Hematopoietic multipotent progenitor cell treated with erythropoietin and hydrocortisone succinate and interleukin-3 and kit ligand, for 8 days (in vitro differentiated cells): ENCODE measurements at regions not wholly inside any gene's neighbourhood (a gene's known extent, or its start where the extent isn't known, plus 50 kb on each side); places are given as distances from the start of the nearest gene placed in this dataset.

ENCODE experiments used
- DNase-seq: peaks from one replicate; pipeline ENCODE4 v3.0.0-alpha.2; 2015

GRCh38 chr15:38648121-38648843 is 83.7 kb upstream of the RASGRP1 start:
- DNase-seq = no peak

GRCh38 chr15:38650384-38650783 is 85.8 kb upstream of the RASGRP1 start:
- no peak for DNase-seq

GRCh38 chr15:38650936-38651327 is 86.3 kb upstream of the RASGRP1 start:
- DNase-seq = no peak

DNA sequence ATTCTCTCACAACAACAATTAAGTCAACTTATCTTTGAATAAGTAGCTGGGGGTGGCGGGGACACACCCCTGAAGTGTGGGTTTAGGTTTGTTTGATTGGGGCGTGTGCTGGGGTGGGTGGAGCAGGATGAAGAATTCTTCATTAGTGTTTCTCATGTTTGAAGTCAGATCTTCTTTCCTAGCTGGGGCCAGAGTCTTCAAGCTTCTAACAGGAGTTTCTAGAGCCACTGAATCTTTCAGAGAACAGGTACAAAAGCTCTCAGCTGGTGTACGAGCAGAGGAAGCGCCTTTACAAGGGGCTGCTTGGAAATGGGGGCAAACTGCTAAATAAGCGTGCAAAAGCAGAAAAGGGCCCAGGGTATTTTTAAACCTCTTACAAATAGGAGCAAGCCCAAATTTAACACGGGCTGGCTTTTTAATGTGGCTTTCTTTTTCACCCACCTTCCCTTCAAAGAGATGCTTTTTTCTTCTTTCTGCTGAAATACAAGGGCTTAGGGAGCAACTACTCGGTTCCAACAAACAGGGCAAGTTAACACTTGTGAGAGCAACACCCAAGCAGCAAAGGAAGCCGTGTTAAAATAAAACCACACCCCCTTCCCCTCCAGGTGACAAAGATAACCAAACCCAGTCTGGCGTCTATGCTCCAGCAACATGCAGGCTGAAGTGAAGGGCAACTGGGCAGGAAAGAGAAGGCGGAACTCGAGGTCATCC is 86.9 kb upstream of the RASGRP1 start:
- DNase-seq = peak; percentile 49

GRCh38 chr15:38652183-38652794 is 87.7 kb upstream of the RASGRP1 start:
- no peak for DNase-seq

- DNase-seq = no peak
These were observed 88.4 kb upstream of the RASGRP1 start for GRCh38 chr15:38652998-38653397.

GRCh38 chr15:38658431-38658830 is 93.8 kb upstream of the RASGRP1 start:
- DNase-seq = no peak

DNA sequence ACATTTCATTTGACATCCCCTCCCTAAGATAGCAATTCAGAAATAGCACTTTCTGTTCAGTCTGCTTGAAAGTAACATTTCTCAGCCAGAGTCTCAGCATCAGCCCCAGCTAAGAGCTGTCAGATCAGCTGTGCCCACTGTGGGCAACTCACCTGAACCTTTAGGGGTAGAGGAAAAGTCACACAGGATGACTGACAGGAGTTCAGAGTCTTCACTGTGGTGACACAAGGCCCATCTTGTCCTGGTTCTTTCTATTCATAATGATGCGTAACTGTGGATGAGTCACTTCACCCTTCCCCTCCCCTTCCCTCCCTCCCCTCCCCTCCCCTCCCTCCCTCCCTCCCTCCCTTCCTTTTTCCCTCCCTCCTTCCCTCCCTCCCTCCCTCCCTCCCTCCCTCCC is 96.1 kb upstream of the RASGRP1 start:
- no peak for DNase-seq

DNA sequence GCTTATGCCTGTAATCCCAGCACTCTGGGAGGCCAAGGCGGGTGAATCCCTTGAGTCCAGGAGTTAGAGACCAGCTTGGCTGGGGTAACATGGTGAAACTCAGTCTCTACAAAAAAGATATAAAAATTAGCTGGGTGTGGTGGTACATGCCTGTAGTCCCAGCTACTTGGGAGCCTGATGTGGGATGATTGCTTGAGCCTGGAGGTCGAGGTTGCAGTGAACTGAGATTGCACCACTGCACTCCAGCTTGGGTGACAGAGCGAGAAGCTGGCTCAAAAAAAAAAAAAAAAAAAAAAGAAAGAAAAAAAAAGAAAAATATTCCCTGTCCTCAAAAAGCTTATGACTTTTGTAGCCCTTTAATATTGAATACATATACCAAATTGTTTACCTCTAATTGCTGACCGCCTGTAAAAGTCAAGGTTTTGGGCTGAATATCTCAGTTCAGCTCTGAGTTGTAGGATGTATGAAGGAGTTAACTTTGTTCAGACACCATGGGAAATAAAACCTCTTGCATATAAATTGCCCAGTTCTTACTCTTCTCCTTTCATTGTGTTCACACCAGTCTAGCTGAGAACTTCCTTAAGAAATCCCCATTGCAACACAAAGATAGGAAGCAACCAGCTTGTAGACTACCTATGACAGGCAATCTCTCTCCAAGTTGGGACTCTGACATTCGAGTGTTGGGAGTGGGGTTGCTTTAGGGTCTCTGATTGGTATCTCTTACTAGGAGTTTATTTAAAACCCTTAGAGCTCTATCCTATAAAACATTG is 97.6 kb upstream of the RASGRP1 start:
- DNase-seq = no peak

GRCh38 chr15:38662805-38663204 is 98.2 kb upstream of the RASGRP1 start:
- DNase-seq = no peak

DNA sequence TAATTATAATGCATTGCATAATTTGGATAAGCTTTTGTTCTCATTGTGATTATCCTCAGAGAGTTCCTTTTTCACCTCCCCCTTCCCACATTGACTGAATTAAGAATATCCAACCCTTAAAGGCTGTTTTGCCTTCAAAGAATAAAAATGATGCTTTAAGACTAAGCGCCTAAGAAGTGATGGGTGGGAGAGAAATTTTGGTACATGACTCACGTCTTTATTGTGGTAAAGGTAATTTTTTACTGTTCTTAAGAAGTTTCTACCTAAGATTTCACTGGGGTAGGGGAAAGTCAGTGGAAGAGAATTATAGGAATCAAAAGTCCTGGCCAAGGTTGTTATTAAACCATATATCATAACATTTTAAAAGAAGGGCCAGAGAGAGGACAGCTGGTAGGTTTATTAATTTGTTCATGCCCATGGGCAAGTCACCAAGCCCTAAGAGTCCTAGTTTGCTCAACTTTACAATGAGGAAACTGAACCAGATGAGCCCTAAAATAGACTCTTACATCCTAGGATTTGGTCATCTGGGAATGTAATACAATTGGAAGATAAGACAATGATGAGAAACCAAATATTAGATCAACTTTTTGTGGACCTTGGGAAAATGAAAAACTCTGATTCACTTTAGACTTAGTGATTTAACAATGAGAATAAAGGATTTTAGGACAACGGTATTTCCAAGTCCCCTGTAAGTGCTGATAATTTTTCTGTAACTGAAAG is 101.1 kb upstream of the RASGRP1 start:
- no peak for DNase-seq

GRCh38 chr15:38666865-38667510 is 102.4 kb upstream of the RASGRP1 start:
- peak; percentile 9 for DNase-seq

DNA sequence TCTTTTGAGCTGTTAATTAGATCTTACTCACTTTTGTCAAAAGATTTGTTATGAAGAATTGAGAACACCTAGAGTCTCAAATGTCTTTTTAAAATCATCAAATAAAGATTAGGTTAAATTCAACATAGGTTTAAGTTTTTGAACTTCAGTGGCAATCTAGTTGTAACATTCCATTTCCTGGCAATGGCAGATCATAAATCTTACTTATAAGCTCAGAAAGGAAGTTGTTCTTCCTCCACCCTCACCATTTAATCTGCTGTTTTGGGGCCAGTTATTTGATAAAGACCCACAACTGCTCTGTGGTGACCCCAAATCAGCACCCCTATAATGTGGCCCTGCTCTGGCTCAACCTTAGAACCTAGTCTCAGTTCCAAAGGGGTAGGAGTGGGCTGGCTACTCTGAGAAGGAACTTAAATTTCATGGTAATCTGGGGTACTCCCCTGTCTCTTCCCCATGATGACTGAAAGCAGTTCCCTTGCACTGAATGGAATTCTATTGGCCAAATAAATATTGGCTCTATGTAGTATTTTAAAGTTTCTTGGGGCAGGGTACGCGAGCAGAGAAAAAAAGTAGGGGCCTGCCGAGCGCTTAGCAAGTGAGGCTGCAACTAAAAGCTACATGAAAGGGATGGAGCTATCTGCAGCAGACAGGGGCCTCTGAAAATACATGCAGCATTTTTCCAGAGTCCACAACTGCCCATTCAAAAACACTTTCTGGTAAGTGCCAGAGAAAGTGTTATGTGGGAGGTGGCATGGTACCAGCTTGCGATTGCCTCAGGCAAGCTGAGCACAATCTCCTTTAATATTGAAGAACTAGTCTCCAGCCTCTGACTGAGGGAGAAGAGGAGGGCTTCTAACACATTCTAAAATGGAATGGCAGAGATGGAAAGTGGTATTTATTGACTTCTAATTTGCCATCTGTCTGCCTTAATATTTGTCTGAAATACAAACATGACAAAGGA is 103.6 kb upstream of the RASGRP1 start:
- no peak for DNase-seq

GRCh38 chr15:38668898-38669391 is 104.3 kb upstream of the RASGRP1 start:
- no peak for DNase-seq

GRCh38 chr15:38670128-38671005 is 105.8 kb upstream of the RASGRP1 start:
- no peak for DNase-seq

- no peak for DNase-seq
These were observed 106.4 kb upstream of the RASGRP1 start for GRCh38 chr15:38671006-38671387.

DNA sequence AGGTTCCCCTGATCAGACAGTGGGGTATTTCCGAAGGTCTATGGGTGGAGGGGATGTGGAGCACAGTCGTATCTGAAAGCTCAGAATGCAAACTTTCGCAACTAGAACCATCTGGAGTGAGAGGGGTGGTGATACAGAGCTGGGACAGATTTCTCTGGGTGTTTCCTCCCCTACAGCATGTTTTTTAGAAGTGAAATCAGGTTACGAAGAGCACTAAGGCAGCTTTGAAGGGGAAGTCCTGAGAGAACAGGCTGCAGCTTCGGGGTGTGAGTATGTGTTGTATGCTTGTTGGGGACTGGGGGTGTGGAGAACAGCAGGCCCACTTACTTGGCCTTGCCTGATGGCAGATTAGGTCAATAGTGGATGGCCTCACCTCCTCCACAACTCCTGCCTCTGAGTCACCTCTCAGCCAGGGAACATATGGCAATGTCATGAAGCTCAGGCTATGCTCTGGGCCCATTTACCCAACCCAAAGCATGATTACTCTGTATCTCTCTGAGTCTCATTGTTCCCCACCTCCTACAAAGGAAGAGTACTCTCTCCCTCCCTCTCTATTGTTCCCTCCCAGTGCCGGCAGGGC is 107.2 kb upstream of the RASGRP1 start:
- DNase-seq = no peak

DNA sequence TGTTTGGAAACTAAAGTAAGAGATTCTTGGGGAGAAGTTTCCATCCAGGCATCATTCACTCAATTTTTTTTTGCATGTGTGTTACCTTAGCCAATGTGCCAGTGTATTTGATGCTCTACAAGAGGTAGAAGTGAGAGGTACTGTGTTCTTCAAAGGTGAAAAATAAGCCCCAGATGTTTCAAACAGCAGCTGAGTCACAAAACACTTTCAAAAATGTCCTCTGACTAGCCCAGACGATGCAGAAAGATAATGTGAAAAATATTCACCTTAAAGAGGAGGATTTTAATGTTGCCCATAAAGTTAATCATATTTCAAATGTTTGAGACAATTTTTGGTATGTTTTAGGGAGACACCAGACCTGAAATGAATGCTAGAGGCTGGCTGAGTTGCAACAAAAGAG is 107.7 kb upstream of the RASGRP1 start:
- DNase-seq = no peak
